NCI-H446 treated with DMSO at 0.1 percent for 48 hours (cell line): ENCODE measurements at regions not wholly inside any gene's neighbourhood (a gene's known extent, or its start where the extent isn't known, plus 50 kb on each side); places are given as distances from the start of the nearest gene placed in this dataset.
"Not testable (repeated sequence)": the region's sequence is repeated elsewhere in the genome, so short reads cannot be mapped to it uniquely, and the experiment has no call there.

Experiments
- DNase-seq: peaks from one replicate; lab custom pipeline; 2025; lab: John Stamatoyannopoulos, UW

DNA sequence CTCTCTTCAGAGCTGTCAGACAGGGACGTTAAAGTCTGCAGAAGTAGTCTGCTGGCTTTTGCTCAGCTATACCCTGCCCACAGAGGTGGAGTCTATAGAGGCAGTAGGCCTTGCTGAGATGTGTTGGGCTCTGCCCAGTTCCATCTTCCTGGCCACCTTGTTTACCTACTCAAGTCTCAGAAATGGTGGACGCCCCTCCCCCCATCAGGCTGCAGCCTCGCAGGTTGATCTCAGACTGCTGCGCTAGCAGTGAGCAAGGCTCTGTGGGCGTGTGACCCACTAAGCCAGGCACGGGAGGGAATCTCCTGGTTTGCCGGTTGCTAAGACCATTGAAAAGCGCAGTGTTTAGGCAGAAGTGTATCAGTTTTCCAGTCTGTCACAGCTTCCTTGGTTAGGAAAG is 305.0 kb downstream of the BCKDHB start:
- DNase-seq, result no peak

DNA sequence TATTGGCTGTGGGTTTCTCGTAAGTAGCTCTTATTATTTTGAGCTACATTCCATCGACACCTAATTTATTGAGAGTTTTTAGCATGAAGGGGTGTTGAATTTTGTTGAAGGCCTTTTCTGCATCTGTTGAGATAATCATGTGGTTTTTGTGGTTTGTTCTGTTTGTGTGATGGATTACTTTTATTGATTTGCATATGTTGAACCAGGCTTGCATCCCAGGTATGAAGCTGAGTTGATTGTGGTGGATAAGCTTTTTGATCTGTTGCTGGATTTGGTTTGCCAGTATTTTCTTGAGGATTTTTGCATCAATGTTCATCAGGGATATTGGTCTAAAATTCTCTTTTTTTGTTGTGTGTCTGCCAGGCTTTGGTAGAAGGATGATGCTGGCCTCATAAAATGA is 301.5 kb downstream of the BCKDHB start:
- DNase-seq, result not testable (repeated sequence)

DNA sequence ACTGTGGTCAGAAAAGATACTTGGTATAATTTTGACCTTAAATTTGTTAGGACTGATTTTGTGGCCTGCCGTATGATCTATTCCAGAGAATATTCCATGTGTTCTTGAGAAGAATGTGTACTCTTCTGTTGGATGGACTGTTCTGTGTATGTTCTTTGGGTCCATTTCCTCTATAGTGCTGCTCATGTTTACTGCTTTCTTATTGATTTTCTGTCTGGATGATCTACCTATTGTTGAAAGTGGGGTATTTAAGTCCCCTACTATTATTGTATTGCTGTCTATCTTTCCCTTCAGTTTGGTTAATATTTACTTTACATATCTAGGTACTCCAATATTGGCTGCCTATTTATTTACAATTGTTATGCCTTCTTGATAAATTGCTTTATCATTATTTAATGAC is 298.4 kb downstream of the BCKDHB start:
- DNase-seq, result no peak

DNA sequence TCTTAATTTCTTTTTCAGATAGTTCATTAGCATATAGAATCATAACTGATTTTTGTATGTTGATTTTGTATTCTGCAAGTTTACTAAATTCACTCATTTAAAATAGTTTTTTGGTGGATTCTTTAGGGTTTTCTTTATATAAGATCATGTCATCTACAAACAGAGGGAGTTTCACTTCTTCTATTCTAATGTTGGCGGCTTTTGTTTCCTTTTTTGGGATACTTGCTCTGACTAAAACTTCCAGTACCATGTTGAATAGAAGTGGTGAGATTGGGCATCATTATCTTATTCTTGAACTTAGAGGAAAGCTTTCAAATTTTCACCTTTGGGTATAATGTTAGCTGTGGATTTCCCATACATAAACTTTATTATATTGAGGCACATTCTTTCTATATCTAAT is 296.9 kb downstream of the BCKDHB start:
- no peak for DNase-seq

DNA sequence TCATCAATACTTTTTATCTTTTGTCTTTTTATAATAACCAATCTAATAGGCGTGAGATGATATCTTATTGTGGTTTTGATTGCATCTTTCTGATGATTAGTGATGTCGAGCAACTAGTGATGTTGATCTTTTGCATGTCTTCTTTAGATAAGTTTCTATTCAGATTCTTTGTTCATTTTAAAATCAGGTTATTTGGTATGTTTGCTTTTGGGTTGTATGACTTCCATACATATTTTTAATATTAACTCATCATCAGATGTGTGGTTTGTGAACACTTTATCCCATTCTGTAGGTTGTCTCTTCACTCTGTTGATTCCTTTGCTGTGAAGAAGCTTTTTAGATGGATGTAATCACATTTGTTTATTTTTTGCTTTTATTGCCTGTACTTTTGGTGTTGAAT is 295.8 kb downstream of the BCKDHB start:
- no peak for DNase-seq
